PC-3 (cell line): ENCODE measurements at regions not wholly inside any gene's neighbourhood (a gene's known extent, or its start where the extent isn't known, plus 50 kb on each side); places are given as distances from the start of the nearest gene placed in this dataset.

Experiments
- ATAC-seq: fragments of 200-7000 bp; cut with Tn5 transposase; 2 replicates; pipeline ENCODE4 v1.9.1; 2020; ENCODE audit warnings: mild to moderate bottlenecking, moderate library complexity
- BruUV-seq: library from RNA; stranded (reverse); fragments of 400-500 nt; replicated peaks from 2 replicates; lab custom pipeline; 2021; lab: Mats Ljungman, UMichigan
- CTCF ChIA-PET: fragments of 300-600 bp; sonication (Branson Sonifier 250); formaldehyde crosslinking; loops from one replicate; lab custom pipeline; 2022; ENCODE audit warnings: antibody characterized with exemption; lab: Charles Lee
- POLR2A ChIA-PET: fragments of 300-600 bp; sonication (Branson Sonifier 250); formaldehyde crosslinking; loops from one replicate; lab custom pipeline; 2022; ENCODE audit warnings: antibody characterized with exemption; ENCODE audit not compliant: unreplicated experiment; lab: Charles Lee
- DNase-seq: peaks from one replicate; pipeline ENCODE4 v3.0.0-alpha.2; 2015
- H2AFZ ChIP-seq: fragments of 300-600 bp; sonication (generic); 2 replicates; pipeline ENCODE4 v1.6.0; 2016; ENCODE audit warnings: antibody characterized with exemption, low read length
- H3F3A ChIP-seq: fragments of 300-600 bp; sonication (generic); one replicate; pipeline ENCODE4 v1.6.0; 2017; ENCODE audit warnings: antibody characterized with exemption, low read length, control low read depth, mild to moderate bottlenecking; ENCODE audit not compliant: unreplicated experiment
- H3K27ac ChIP-seq: fragments of 300-600 bp; sonication (generic); 2 replicates; pipeline ENCODE4 v1.5.1; 2016; ENCODE audit warnings: mild to moderate bottlenecking, low read length
- H3K27me3 ChIP-seq: fragments of 300-600 bp; sonication (generic); 2 replicates; pipeline ENCODE4 v1.6.1; 2016; ENCODE audit warnings: low read length, mixed read lengths
- H3K36me3 ChIP-seq: fragments of 300-600 bp; sonication (generic); 2 replicates; pipeline ENCODE4 v1.6.1; 2016; ENCODE audit warnings: low read depth, mixed run types, low read length, mixed read lengths
- H3K4me1 ChIP-seq: fragments of 300-600 bp; sonication (generic); 2 replicates; pipeline ENCODE4 v1.5.1; 2016; ENCODE audit warnings: low read length; ENCODE audit not compliant: insufficient read depth
- H3K4me2 ChIP-seq: fragments of 300-600 bp; sonication (generic); 2 replicates; pipeline ENCODE4 v1.6.0; 2016; ENCODE audit warnings: low read length
- H3K4me3 ChIP-seq: fragments of 300-600 bp; sonication (generic); 2 replicates; pipeline ENCODE4 v1.5.1; 2016; ENCODE audit warnings: mild to moderate bottlenecking, low read length, mixed read lengths
- H3K79me2 ChIP-seq: fragments of 300-600 bp; sonication (generic); 2 replicates; pipeline ENCODE4 v1.6.1; 2017; ENCODE audit warnings: low read length, mixed read lengths
- H3K9ac ChIP-seq: fragments of 300-600 bp; sonication (generic); 2 replicates; pipeline ENCODE4 v1.6.0; 2016; ENCODE audit warnings: mild to moderate bottlenecking, low read length
- H3K9me2 ChIP-seq: fragments of 300-600 bp; sonication (generic); replicated peaks from 2 replicates; pipeline ENCODE4 v1.6.1; 2016; ENCODE audit warnings: mixed run types, low read length, mixed read lengths
- H3K9me3 ChIP-seq: fragments of 300-600 bp; sonication (generic); 2 replicates; pipeline ENCODE4 v1.6.1; 2016; ENCODE audit warnings: low read length, mixed read lengths
- H4K20me1 ChIP-seq: fragments of 300-600 bp; sonication (generic); 2 replicates; pipeline ENCODE4 v1.6.1; 2016; ENCODE audit warnings: low read length, mixed read lengths
- CTCF ChIP-seq: fragments of 300-600 bp; sonication (generic); conservative IDR thresholded peaks from 2 replicates; pipeline ENCODE4 v1.5.1; 2017; ENCODE audit warnings: antibody characterized with exemption, low read depth, mild to moderate bottlenecking, low read length
- EZH2 ChIP-seq: fragments of 300-600 bp; sonication (generic); IDR thresholded peaks from one replicate; pipeline ENCODE4 v1.6.1; 2017; ENCODE audit warnings: antibody characterized with exemption, mild to moderate bottlenecking, low read length; ENCODE audit not compliant: unreplicated experiment
- EZH2phosphoT487 ChIP-seq: fragments of 300-600 bp; sonication (generic); IDR thresholded peaks from 2 replicates; pipeline ENCODE4 v1.6.1; 2018; ENCODE audit warnings: mild to moderate bottlenecking, antibody characterized with exemption, low read length, borderline replicate concordance
- intact Hi-C: fragments of 100-400 bp; cut with micrococcal nuclease; formaldehyde crosslinking; loops from 2 replicates; pipeline ENCODE4 v1.9.0; 2023

DNA sequence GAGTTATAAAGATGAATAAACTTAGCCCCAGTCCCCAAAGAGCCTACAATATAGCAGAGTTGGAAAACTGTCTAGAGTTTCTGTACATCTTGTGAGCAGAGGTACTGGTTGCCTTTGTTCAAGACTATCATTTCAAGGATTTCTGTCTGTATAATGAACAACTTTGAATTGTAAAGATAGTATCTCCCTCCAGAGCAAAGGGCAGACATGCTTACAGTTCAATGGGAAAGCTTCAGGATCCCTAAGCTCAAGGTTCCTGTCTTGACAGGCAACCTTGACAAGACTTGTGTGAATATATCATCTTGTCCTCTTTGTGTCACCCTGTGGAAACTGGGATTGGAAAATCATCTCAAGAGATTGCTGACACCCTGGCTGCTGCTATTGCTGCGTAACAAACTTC, 242.8 kb upstream of the VLDLR start:
- POLR2A ChIA-PET: no interaction called here
- Histone ChIP-seq H3K4me3 (no peak overlapping the region), H3K79me2 (no peaks in the 10 kb centered on the region), H3K4me1 (no peaks in the 10 kb centered on the region), H4K20me1 (no peaks in the 10 kb centered on the region), H3K27ac (no peak overlapping the region), H3F3A (no peaks in the 10 kb centered on the region), H2AFZ (no peak overlapping the region), H3K9me3 (no peaks in the 10 kb centered on the region), H3K9ac (no peak overlapping the region), H3K27me3 (peaks cover 37% of the 10 kb centered on the region), H3K9me2 (no peaks in the 10 kb centered on the region), H3K4me2 (no peak overlapping the region), H3K36me3 (no peaks in the 10 kb centered on the region)
- ATAC-seq (no peak), DNase-seq (no peak)
- CTCF ChIA-PET: no interaction called here
- no TSS peak for BruUV-seq
- TF ChIP-seq EZH2: no peak
- TF ChIP-seq CTCF: no peak
- no peak for TF ChIP-seq EZH2phosphoT487
- intact Hi-C loops: no loop called here

DNA sequence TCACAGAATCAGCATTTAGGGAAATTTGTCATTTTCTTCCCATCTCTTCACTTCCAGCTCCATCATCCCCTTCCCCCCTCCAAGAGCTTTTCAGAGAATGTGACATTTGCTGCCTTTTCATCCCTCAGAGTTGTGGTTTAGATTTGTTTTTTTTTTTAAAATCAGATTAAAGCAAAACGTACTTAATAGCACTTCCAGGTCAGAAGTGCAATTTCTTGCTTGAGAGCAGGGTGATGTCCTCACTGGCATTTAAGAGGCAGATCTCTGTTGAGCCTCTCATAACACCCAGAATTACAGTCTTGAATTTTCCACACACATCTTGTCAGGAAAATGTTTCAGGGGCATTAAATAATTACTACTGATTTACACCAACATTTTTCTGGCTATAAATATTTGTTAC, 236.8 kb upstream of the VLDLR start:
- CTCF ChIA-PET: no interaction called here
- no TSS peak for BruUV-seq
- no peaks in the 10 kb centered on the region for H3K4me1 ChIP-seq

DNA sequence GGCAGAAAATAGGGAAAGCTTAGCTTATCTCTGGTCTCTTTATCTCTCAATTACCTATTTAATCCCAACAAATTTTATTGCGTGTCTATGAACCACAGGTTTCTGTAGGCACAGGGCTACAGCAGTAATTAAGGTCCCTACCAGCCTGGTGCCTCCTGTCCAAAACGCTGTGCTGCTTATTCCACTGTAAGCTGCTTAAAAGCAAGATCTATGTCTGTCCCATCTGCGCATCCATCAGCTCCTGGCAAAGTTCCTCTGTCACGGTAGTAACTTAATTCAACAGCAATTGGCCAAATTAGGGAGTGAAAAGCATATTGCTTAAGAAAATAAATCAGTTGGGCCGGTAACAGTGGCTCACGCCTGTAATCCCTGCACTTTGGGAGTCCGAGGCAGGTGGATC, 235.8 kb upstream of the VLDLR start:
- ATAC-seq (no peak), DNase-seq (no peak)
- Histone ChIP-seq H2AFZ (no peak overlapping the region), H3K79me2 (no peaks in the 10 kb centered on the region), H3K9ac (no peak overlapping the region), H3K4me2 (no peak overlapping the region), H3K4me3 (no peak overlapping the region), H3F3A (no peaks in the 10 kb centered on the region), H4K20me1 (no peaks in the 10 kb centered on the region), H3K36me3 (no peaks in the 10 kb centered on the region), H3K4me1 (no peaks in the 10 kb centered on the region), H3K27ac (no peak overlapping the region), H3K9me3 (no peaks in the 10 kb centered on the region), H3K9me2 (no peaks in the 10 kb centered on the region), H3K27me3 (peaks cover 37% of the 10 kb centered on the region)
- intact Hi-C loops: no loop called here
- BruUV-seq: no TSS peak
- POLR2A ChIA-PET: no interaction called here
- CTCF ChIA-PET: no interaction called here
- TF ChIP-seq EZH2 (no peak), CTCF (no peak), EZH2phosphoT487 (no peak)

More for the DNA sequence above, 236.8 kb upstream of the VLDLR start:
- no peak overlapping the region for H3K4me3 ChIP-seq
- no peaks in the 10 kb centered on the region for H3F3A ChIP-seq
- H3K4me2 ChIP-seq: no peak overlapping the region
- no peaks in the 10 kb centered on the region for H3K79me2 ChIP-seq
- TF ChIP-seq EZH2phosphoT487: no peak
- TF ChIP-seq CTCF: no peak
- H2AFZ ChIP-seq: no peak overlapping the region
- no peak overlapping the region for H3K9ac ChIP-seq
- peaks cover 47% of the 10 kb centered on the region for H3K27me3 ChIP-seq
- H3K9me2 ChIP-seq: no peaks in the 10 kb centered on the region
- no peaks in the 10 kb centered on the region for H3K36me3 ChIP-seq
- POLR2A ChIA-PET: no interaction called here
- no peaks in the 10 kb centered on the region for H4K20me1 ChIP-seq
- ATAC-seq (no peak), DNase-seq (no peak)
- H3K27ac ChIP-seq: no peak overlapping the region
- H3K9me3 ChIP-seq: no peaks in the 10 kb centered on the region
- intact Hi-C loops: no loop called here
